Gastrocnemius medialis (tissue), 4 donors: ENCODE measurements at regions not wholly inside any gene's neighbourhood (a gene's known extent, or its start where the extent isn't known, plus 50 kb on each side); places are given as distances from the start of the nearest gene placed in this dataset.

Experiments
- CTCF ChIP-seq, 5 experiments: fragments of 450-650 bp in 3 of 5; fragments of 200-600 bp in 2 of 5; sonication (generic) in 2 of 5; IDR thresholded peaks in 4 of 5; conservative IDR thresholded peaks in 1 of 5; 1 replicate in 4 of 5; 2 replicates in 1 of 5; pipeline ENCODE4 v1.5.1; 2016 to 2019; ENCODE audit warnings: antibody characterized with exemption in 5 of 5, mild to moderate bottlenecking in 3 of 5, moderate library complexity in 3 of 5
- POLR2A ChIP-seq, 2 donors: fragments of 450-650 bp; IDR thresholded peaks; one replicate each; pipeline ENCODE4 v1.6.1; 2017; ENCODE audit warnings: antibody characterized with exemption in 2 of 2, mild to moderate bottlenecking in 2 of 2, moderate library complexity in 2 of 2

- TF ChIP-seq CTCF (IDR thresholded peaks at IDR 0.05 in 4 of 5, conservative IDR thresholded peaks at IDR 0.05 in 1 of 5): no peak
- no peak for TF ChIP-seq POLR2A (IDR thresholded peaks at IDR 0.05)
Measured at GRCh38 chr6:115759051-115759450, 301.6 kb downstream of the FRK start.
